MCF 10A (cell line): ENCODE measurements at regions not wholly inside any gene's neighbourhood (a gene's known extent, or its start where the extent isn't known, plus 50 kb on each side); places are given as distances from the start of the nearest gene placed in this dataset.

Experiments used
- BruUV-seq: library from RNA; stranded (reverse); fragments of 400-500 nt; replicated peaks from 2 replicates; lab custom pipeline; 2021; lab: Mats Ljungman, UMichigan
- CTCF ChIA-PET: fragments of 300-600 bp; sonication (Branson Sonifier 250); formaldehyde crosslinking; extraction: SDS; loops from one replicate; lab custom pipeline; 2021; ENCODE audit warnings: antibody characterized with exemption, inconsistent platforms; lab: Yijun Ruan, JAX
- POLR2A ChIA-PET: fragments of 300-600, 350-650 bp; sonication (Branson Sonifier 250); formaldehyde crosslinking; extraction: SDS; loops from one replicate; lab custom pipeline; 2020; ENCODE audit warnings: antibody characterized with exemption, inconsistent platforms; lab: Yijun Ruan, JAX
- DNase-seq: peaks from one replicate; pipeline ENCODE4 v3.0.0-alpha.2; 2018; ENCODE audit not compliant: unreplicated experiment
- H3K27ac Mint-ChIP-seq: one replicate; pipeline ENCODE4 v1.8.0; 2022; ENCODE audit warnings: mild to moderate bottlenecking, low read depth, mixed read lengths; ENCODE audit not compliant: unreplicated experiment
- H3K27me3 Mint-ChIP-seq: one replicate; pipeline ENCODE4 v1.8.0; 2022; ENCODE audit warnings: mixed read lengths; ENCODE audit not compliant: insufficient read depth, unreplicated experiment
- H3K36me3 Mint-ChIP-seq: one replicate; pipeline ENCODE4 v1.8.0; 2022; ENCODE audit warnings: mild to moderate bottlenecking, moderate library complexity, mixed read lengths; ENCODE audit not compliant: insufficient read depth, unreplicated experiment
- H3K4me1 Mint-ChIP-seq: one replicate; pipeline ENCODE4 v1.8.0; 2022; ENCODE audit warnings: mixed read lengths; ENCODE audit not compliant: insufficient read depth, unreplicated experiment
- H3K4me3 Mint-ChIP-seq: one replicate; pipeline ENCODE4 v1.8.0; 2022; ENCODE audit warnings: mild to moderate bottlenecking, moderate library complexity, mixed read lengths; ENCODE audit not compliant: unreplicated experiment
- H3K9me3 Mint-ChIP-seq: one replicate; pipeline ENCODE4 v1.8.0; 2022; ENCODE audit warnings: mixed read lengths; ENCODE audit not compliant: unreplicated experiment
- intact Hi-C: fragments of 100-400 bp; cut with micrococcal nuclease; formaldehyde crosslinking; loops from 2 replicates; pipeline ENCODE4 v1.14.1; 2022
- TF ChIP-seq, protein P1 (sequence below): fragments of 200-600 bp; IDR thresholded peaks from one replicate; pipeline ENCODE4 v1.8.0; 2022; ENCODE audit warnings: antibody characterized with exemption, mild to moderate bottlenecking; ENCODE audit not compliant: unreplicated experiment

DNA sequence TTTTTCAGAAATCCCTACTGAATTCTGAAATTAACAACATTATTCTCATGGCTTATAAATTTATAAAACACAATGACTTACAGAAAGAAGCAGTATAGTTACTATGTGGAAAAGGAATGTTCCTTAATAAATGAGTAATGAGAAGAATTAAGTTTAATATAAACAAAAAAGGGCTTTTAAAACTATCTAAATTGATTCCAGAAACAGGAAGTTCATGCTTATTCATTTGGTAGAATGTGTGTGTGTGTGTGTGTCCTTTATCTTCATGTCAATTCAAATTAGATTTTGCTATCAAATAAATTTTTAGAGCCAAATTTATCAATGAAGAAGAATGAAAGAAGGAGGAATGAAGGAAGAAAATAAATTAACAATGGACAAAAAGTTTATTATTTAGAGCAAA lies 440.8 kb upstream of the LRRTM4 start:
- no peak for DNase-seq
- Mint-ChIP-seq H3K4me1 (no peaks in the 10 kb centered on the region), H3K27me3 (no peaks in the 10 kb centered on the region), H3K9me3 (peaks cover 40% of the 10 kb centered on the region), H3K27ac (no peak overlapping the region), H3K36me3 (peaks cover 4% of the 10 kb centered on the region), H3K4me3 (no peak overlapping the region)
- intact Hi-C loops = no loop called here
- POLR2A ChIA-PET = no interaction called here
- BruUV-seq = no TSS peak
- CTCF ChIA-PET = no interaction called here
- TF ChIP-seq, protein P1, sequence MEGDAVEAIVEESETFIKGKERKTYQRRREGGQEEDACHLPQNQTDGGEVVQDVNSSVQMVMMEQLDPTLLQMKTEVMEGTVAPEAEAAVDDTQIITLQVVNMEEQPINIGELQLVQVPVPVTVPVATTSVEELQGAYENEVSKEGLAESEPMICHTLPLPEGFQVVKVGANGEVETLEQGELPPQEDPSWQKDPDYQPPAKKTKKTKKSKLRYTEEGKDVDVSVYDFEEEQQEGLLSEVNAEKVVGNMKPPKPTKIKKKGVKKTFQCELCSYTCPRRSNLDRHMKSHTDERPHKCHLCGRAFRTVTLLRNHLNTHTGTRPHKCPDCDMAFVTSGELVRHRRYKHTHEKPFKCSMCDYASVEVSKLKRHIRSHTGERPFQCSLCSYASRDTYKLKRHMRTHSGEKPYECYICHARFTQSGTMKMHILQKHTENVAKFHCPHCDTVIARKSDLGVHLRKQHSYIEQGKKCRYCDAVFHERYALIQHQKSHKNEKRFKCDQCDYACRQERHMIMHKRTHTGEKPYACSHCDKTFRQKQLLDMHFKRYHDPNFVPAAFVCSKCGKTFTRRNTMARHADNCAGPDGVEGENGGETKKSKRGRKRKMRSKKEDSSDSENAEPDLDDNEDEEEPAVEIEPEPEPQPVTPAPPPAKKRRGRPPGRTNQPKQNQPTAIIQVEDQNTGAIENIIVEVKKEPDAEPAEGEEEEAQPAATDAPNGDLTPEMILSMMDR = no peak

DNA sequence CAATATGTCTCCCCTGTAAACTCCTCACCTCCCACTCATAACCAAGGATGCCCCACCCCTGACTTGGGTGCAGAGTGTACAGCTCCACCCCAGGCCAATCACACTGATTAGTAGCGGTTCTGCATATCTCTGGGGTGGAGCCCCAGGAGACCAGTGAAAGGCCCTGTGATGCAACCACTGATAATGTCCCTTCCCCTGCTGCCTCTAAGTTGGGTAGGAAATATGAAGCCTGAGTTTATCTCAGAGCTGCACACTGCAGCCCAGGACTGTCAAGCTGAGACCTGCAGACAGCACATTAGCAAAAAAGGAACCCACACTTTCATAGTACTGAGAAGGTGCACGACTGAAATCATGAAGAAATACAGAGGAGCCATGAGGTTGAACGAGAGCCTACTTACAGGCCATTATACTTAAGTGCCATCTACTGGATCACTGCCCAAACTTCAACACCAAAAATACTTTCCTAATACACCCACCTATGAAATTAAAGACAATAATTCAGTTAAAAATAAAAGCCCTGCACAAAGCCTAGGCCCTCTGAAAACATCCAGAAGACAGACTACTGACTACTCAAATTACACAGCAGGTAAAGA lies 455.4 kb upstream of the LRRTM4 start:
- intact Hi-C loops = no loop called here
- H3K27ac Mint-ChIP-seq = no peak overlapping the region

DNA sequence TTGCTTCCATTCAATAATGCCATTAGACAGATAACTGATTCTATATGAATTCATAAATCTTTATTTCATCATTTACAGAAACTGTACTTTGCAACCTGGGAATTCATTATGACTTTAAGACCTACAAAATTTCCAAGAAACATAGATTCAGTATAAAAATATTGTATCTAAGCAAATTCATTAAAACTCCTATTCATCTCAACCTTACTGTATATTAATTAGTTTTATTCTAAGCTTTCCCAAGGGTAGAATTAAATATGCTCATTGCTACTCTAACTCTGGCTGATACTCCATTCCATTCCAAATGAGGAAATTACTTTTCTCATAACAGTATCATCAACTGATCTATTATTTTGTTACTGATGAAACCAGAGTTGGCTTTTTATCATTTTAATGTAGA lies 473.0 kb upstream of the LRRTM4 start:
- DNase-seq = no peak
- no peak overlapping the region for H3K27ac Mint-ChIP-seq
- TF ChIP-seq, protein P1 = no peak
- CTCF ChIA-PET = no interaction called here
- no peak overlapping the region for H3K4me3 Mint-ChIP-seq
- POLR2A ChIA-PET = interaction anchor here (0.6 kb wide), 1 partner anchor 9 kb away, joined by 3 read pairs; no protein-coding TSS in a partner anchor
- H3K27me3 Mint-ChIP-seq = no peaks in the 10 kb centered on the region
- no peaks in the 10 kb centered on the region for H3K9me3 Mint-ChIP-seq
- no peaks in the 10 kb centered on the region for H3K4me1 Mint-ChIP-seq
- no peaks in the 10 kb centered on the region for H3K36me3 Mint-ChIP-seq
- intact Hi-C loops = no loop called here
- BruUV-seq = no TSS peak

More for the DNA sequence above, 455.4 kb upstream of the LRRTM4 start:
- peaks cover 19% of the 10 kb centered on the region for H3K9me3 Mint-ChIP-seq
- no peaks in the 10 kb centered on the region for H3K36me3 Mint-ChIP-seq
- H3K4me1 Mint-ChIP-seq = no peaks in the 10 kb centered on the region
- POLR2A ChIA-PET = no interaction called here
- TF ChIP-seq, protein P1 = no peak
- DNase-seq = peak; percentile 1
- H3K27me3 Mint-ChIP-seq = no peaks in the 10 kb centered on the region
- no peak overlapping the region for H3K4me3 Mint-ChIP-seq
- CTCF ChIA-PET = interaction anchor here (0.7 kb wide), 1 partner anchor 361 kb away, joined by 4 read pairs; no protein-coding TSS in a partner anchor
- no TSS peak for BruUV-seq

DNA sequence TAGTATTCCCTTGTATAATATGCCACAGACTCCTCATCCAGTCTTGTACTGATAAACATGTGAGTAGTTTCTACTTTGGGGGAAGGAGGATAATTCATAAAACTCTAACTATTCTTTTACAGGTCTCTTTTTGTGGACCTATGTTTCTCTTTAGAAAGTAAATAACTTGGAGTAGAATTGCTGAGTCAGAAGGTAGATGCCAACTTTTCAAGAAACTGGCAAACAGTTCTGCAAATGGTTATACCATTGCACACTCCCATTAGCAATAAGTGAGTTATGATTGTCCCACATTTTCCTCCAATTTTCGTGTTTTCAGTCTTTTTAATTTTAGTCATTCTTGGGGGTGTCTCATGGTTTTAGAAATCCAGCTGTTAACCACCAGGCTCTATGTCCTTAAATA lies 477.2 kb upstream of the LRRTM4 start:
- DNase-seq = no peak
- no peaks in the 10 kb centered on the region for H3K27me3 Mint-ChIP-seq
- H3K4me1 Mint-ChIP-seq = no peaks in the 10 kb centered on the region
- intact Hi-C loops = no loop called here
- CTCF ChIA-PET = no interaction called here
- H3K9me3 Mint-ChIP-seq = peaks cover 8% of the 10 kb centered on the region
- no peak overlapping the region for H3K4me3 Mint-ChIP-seq
- POLR2A ChIA-PET = no interaction called here
- BruUV-seq = no TSS peak
- H3K27ac Mint-ChIP-seq = no peak overlapping the region
- no peaks in the 10 kb centered on the region for H3K36me3 Mint-ChIP-seq
- TF ChIP-seq, protein P1 = no peak
